NCI-H226 (cell line): ENCODE measurements at regions not wholly inside any gene's neighbourhood (a gene's known extent, or its start where the extent isn't known, plus 50 kb on each side); places are given as distances from the start of the nearest gene placed in this dataset.

Experiments used
- DNase-seq: peaks from one replicate; pipeline ENCODE4 v3.0.0-alpha.2; 2015

- DNase-seq = no peak
Observed at GRCh38 chr11:62073061-62073460, 50.8 kb upstream of the INCENP start.

DNA sequence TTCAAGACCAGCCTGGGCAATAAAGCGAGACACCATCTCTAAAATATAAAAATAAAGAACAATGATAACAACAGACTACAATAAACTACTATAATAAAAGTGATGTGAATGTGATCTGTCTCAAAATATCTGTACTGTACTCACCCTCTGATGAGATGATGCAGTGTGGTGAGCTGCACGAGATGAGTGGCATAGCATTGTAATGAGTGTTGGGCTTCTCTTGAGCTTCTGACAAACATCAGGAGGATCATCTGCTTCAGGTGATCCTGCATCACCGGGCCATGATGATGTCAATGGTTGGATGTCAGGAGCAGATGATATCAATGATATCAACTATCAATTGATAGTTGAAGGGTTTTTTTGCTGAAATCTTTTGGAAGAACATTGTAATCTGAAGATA, 52.4 kb upstream of the INCENP start:
- DNase-seq = no peak

DNA sequence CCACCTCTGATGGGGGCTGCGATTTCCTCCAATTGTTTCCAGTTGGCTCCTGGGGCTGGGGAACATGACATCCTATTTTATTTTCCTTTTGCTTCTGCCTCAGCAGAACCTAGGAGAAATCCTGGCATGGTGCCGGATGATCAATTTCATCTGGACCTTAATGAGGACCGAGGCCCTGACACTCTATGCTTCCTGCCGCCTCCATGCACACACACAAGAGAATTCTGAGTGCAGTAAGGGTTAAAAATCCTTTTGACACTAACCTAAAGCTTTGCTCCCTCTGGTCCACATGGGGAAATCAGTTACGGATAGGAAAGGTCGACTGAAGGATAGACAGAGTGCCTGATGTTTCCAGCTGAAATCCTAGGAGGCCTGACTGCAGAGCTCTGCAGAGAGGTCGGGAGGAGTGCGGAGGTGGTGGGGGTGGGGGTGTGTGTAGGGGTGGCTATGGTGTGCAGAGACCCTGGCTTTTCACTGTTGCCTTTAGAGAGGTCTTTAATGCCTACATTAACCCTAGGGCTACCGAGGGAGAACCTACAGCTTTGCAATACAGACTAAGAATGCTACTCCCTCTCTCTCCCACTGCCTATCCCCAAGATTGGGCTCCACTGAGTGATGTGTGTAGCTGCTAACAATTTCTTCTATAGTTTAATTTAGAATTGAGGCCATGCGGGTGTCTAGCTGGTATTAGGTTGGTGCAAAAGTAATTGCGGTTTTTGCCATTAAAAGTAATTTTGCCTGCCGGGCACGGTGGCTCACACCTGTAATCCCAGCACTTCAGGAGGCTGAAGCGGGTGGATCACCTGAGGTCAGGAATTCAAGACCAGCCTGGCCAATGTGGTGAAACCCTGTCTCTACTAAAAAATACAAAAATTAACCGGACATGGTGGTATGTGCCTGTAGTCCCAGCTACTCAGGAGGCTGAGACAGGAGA, 53.6 kb upstream of the INCENP start:
- no peak for DNase-seq

- no peak for DNase-seq
Observed at GRCh38 chr11:62069374-62069773, 54.4 kb upstream of the INCENP start.

DNA sequence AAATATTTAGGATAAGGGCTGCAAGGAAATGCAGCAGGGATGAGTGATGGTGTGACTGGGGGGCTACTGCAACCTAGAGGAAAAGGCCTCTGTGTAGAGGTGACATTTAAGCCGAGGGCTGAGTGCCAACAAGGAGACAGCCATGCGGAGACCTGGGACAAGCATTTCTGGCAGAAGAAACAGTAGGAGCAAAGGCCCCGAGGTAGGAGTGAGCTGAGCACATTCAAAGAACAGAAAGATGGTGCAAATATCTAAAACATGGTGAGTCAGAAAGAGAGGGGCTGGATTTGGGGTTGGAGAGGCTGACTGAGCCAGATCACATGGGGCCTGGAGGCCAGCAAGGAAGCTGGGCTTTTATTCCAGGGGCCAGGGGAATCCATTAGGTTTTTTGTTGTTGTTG, 55.1 kb upstream of the INCENP start:
- no peak for DNase-seq

- no peak for DNase-seq
Observed at GRCh38 chr11:62067741-62068140, 56.1 kb upstream of the INCENP start.

GRCh38 chr11:62064221-62064620, 59.6 kb upstream of the INCENP start:
- no peak for DNase-seq

DNA sequence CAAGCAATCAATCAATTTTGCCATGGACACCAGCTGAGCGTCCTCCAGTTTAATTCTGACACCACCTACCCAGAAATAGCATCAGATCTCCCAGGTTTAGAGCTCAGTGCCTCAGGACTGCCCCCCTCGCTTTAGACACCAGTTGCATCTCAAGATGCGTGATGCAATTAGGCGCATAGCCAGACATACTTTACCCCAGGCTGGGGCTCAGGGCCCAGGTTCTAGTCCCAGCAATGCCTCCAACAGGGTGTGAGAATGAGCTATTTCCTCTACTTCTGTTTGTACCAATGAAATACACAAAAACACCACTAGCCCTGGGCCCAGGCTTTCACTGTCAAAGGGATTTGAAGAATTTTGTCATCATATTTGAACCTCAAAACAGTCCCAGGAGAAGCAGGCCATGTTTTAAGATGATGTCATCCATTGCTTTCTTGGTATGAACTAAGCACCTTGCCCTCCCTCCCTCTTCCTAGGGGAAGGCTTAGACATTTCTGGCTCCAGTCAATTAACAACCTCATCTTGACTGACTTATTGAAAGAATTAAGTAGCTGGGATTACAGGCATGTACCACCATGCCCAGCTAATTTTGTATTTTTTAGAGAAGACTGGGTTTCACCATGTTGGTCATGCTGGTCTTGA, 61.5 kb upstream of the INCENP start:
- no peak for DNase-seq

- no peak for DNase-seq
Observed at GRCh38 chr11:62061356-62062222, 62.2 kb upstream of the INCENP start.

- DNase-seq = no peak
Observed at GRCh38 chr11:62057069-62057468, 66.7 kb upstream of the INCENP start.

DNA sequence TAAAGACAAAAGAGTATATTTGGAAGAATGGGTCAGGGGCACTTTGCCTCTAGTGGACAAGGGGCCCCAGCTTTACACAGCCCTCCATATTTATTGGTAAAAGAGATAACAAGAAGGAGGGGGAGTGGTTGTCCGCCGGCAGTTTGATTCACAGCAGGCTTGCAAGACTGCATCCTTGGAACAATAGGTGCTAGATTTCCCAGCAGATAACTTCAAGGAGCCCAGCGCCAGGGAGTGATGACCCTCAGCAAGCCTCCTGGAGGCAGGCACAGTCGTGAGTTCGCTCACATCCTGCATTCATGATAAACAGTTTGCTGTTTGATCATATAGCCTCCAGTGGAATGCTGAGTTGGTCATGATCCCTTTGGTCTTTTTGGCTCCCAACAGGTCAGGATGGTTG, 67.8 kb upstream of the INCENP start:
- DNase-seq = no peak

- no peak for DNase-seq
Observed at GRCh38 chr11:62054484-62055121, 69.2 kb upstream of the INCENP start.

- no peak for DNase-seq
Observed at GRCh38 chr11:62054081-62054480, 69.7 kb upstream of the INCENP start.

- DNase-seq = no peak
Observed at GRCh38 chr11:62050716-62051115, 73.1 kb upstream of the INCENP start.

- DNase-seq = peak; percentile 58
Observed at GRCh38 chr11:62048100-62048499, 75.7 kb upstream of the INCENP start.

- no peak for DNase-seq
Observed at GRCh38 chr11:62046568-62047100, 77.2 kb upstream of the INCENP start.

- DNase-seq = no peak
Observed at GRCh38 chr11:62044639-62045121, 77.2 kb upstream of the FTH1 start.

DNA sequence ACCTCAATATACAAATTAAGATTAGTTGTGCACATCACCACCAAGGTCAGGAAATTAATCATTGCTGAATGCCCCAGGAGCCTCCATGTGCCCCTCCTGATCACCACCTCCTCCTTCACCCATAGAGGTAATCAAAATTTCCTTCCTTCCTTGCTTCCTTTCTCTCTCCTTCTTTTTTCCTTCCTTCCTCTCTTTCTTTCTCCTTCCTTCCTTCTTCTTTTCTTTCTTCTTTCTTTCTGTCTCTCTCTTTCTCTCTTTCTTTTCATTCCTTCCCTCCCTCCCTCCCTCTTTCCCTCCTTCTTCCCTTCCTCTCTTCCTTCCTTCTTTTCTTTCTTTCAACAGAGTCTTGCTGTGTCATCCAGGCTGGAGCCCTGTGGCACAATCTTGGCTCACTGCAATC, 67.9 kb upstream of the FTH1 start:
- DNase-seq = no peak

- DNase-seq = no peak
Observed at GRCh38 chr11:62034036-62034338, 66.6 kb upstream of the FTH1 start.

- DNase-seq = peak; percentile 79
Observed at GRCh38 chr11:62033191-62034035, 66.0 kb upstream of the FTH1 start.

DNA sequence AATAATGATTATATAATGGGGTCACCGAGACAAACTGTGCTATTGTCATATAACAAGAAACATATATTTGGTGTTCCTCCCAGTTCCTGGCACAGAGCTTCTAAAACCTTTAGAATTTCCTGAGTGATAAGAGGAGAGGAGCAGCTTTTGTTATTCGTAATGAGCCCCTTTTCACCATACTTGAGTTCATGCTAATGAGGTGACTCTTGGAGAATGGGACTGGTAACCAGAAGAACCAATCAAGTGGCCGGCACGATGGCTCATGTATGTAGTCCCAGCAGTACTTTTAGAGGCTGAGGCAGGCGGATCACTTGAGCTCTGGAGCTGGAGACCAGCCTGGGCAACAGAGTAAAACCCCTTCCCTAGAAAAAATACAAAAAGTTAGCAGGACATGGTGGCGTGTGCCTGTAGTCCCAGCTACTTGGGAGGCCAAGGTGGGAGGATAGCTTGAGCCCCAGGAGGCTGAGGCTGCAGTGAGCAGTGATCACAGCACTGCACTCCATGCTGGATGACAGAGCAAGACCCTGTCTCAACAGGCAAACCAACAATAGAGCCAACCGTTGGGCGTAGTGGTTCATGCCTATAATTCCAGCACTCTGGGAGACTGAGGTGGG, 62.7 kb upstream of the FTH1 start:
- DNase-seq = no peak
